Neural progenitor cell (in vitro differentiated cells): ENCODE measurements at regions not wholly inside any gene's neighbourhood (a gene's known extent, or its start where the extent isn't known, plus 50 kb on each side); places are given as distances from the start of the nearest gene placed in this dataset.
A peak's percentile ranks its signal among the peaks of the same experiment; 100 is the strongest.

ENCODE experiments used
- DNase-seq: peaks from one replicate; pipeline ENCODE4 v3.0.0-alpha.2; 2016; ENCODE audit warnings: low spot score
- H2AFZ ChIP-seq: fragments of 200-600 bp; sonication (generic); replicated peaks from 2 replicates; pipeline ENCODE4 v1.6.1; 2016; ENCODE audit warnings: antibody characterized with exemption
- H3F3A ChIP-seq: fragments of 200-600 bp; sonication (generic); 2 replicates; pipeline ENCODE4 v1.6.1; 2016; ENCODE audit warnings: antibody characterized with exemption, low read depth
- H3K27ac ChIP-seq: fragments of 200-600 bp; sonication (generic); 2 replicates; pipeline ENCODE4 v1.5.1; 2016; ENCODE audit warnings: mild to moderate bottlenecking
- H3K27me3 ChIP-seq: fragments of 200-600 bp; sonication (generic); 2 replicates; pipeline ENCODE4 v1.6.1; 2016; ENCODE audit warnings: mild to moderate bottlenecking, moderate library complexity
- H3K36me3 ChIP-seq: fragments of 200-600 bp; sonication (generic); 2 replicates; pipeline ENCODE4 v1.5.1; 2016
- H3K4me1 ChIP-seq: fragments of 200-600 bp; sonication (generic); 2 replicates; pipeline ENCODE4 v1.6.1; 2016; ENCODE audit warnings: mixed run types
- H3K4me2 ChIP-seq: fragments of 200-600 bp; sonication (generic); 2 replicates; pipeline ENCODE4 v1.6.1; 2016
- H3K4me3 ChIP-seq: fragments of 200-600 bp; sonication (generic); 2 replicates; pipeline ENCODE4 v1.5.1; 2016
- H3K79me2 ChIP-seq: fragments of 200-600 bp; sonication (generic); 2 replicates; pipeline ENCODE4 v1.6.1; 2016; ENCODE audit warnings: low read depth
- H3K9ac ChIP-seq: fragments of 200-600 bp; sonication (generic); 2 replicates; pipeline ENCODE4 v1.6.1; 2016
- H3K9me3 ChIP-seq: fragments of 200-600 bp; sonication (generic); 2 replicates; pipeline ENCODE4 v1.5.1; 2016; ENCODE audit warnings: low read depth
- H4K20me1 ChIP-seq: fragments of 200-600 bp; sonication (generic); 2 replicates; pipeline ENCODE4 v1.6.1; 2016; ENCODE audit warnings: low read depth
- H3K27ac Mint-ChIP-seq: 3 replicates; pipeline ENCODE4 v1.8.0; 2021; ENCODE audit warnings: mixed read lengths
- H3K27me3 Mint-ChIP-seq: 2 replicates; pipeline ENCODE4 v1.8.0; 2022; ENCODE audit warnings: low read depth, mild to moderate bottlenecking, inconsistent platforms, moderate library complexity, mixed read lengths; ENCODE audit not compliant: insufficient read depth
- H3K36me3 Mint-ChIP-seq: 3 replicates; pipeline ENCODE4 v1.8.0; 2021; ENCODE audit warnings: mixed read lengths
- H3K4me1 Mint-ChIP-seq: 3 replicates; pipeline ENCODE4 v1.8.0; 2021; ENCODE audit warnings: mixed read lengths
- H3K4me3 Mint-ChIP-seq: 3 replicates; pipeline ENCODE4 v1.8.0; 2021; ENCODE audit warnings: mild to moderate bottlenecking, moderate library complexity, mixed read lengths
- H3K9me3 Mint-ChIP-seq: 3 replicates; pipeline ENCODE4 v1.8.0; 2020; ENCODE audit warnings: mixed read lengths
- EZH2 ChIP-seq: fragments of 200-600 bp; sonication (generic); IDR thresholded peaks from 2 replicates; pipeline ENCODE4 v1.6.1; 2017; ENCODE audit warnings: antibody characterized with exemption, mild to moderate bottlenecking, moderate library complexity
- EZH2phosphoT487 ChIP-seq: fragments of 200-600 bp; sonication (generic); IDR thresholded peaks from 2 replicates; pipeline ENCODE4 v1.6.1; 2017; ENCODE audit warnings: antibody characterized with exemption
- TF ChIP-seq, protein P1 (sequence below): fragments of 200-600 bp; sonication (generic); IDR thresholded peaks from 2 replicates; pipeline ENCODE4 v1.5.1; 2017; ENCODE audit warnings: antibody characterized with exemption, mild to moderate bottlenecking

GRCh38 chr13:78832461-78832860 is 173.5 kb upstream of the OBI1 start:
- Histone ChIP-seq H2AFZ (no peak overlapping the region), H3K79me2 (no peaks in the 10 kb centered on the region), H3K27ac (no peak overlapping the region), H3K9ac (no peak overlapping the region), H3K4me1 (no peaks in the 10 kb centered on the region), H4K20me1 (no peaks in the 10 kb centered on the region), H3K4me3 (no peak overlapping the region), H3K36me3 (no peaks in the 10 kb centered on the region), H3K4me2 (no peak overlapping the region), H3K27me3 (no peaks in the 10 kb centered on the region), H3F3A (no peaks in the 10 kb centered on the region), H3K9me3 (no peaks in the 10 kb centered on the region)
- Mint-ChIP-seq H3K36me3 (no peaks in the 10 kb centered on the region), H3K4me3 (no peak overlapping the region), H3K27ac (no peak overlapping the region), H3K27me3 (no peaks in the 10 kb centered on the region), H3K9me3 (no peaks in the 10 kb centered on the region), H3K4me1 (peaks cover 9% of the 10 kb centered on the region)
- DNase-seq: no peak
- TF ChIP-seq EZH2phosphoT487: no peak
- no peak for TF ChIP-seq EZH2

DNA sequence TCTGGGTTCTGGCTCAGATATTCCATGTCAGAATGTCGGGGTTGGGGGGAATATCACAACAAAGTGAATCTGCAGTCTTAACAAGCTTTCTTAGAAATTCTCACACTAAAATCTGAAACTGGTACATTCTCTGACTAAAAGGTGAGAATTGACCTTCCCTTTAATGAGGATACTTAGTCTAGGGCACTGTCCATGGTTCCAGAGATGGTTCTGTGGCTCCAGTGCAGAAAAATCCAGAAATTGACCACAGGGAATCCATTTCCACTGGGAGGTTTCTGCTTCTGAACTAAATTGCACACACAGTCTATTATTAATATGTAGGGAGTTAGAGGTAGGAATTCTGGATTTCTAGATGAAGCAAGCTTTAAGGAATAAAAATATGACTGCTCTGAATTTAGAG is 171.6 kb upstream of the OBI1 start:
- Mint-ChIP-seq H3K9me3 (no peaks in the 10 kb centered on the region), H3K4me1 (peaks cover 9% of the 10 kb centered on the region), H3K27me3 (no peaks in the 10 kb centered on the region), H3K4me3 (no peak overlapping the region), H3K36me3 (no peaks in the 10 kb centered on the region), H3K27ac (no peak overlapping the region)
- no peaks in the 10 kb centered on the region for H4K20me1 ChIP-seq
- H3K4me2 ChIP-seq: no peak overlapping the region
- no peaks in the 10 kb centered on the region for H3K27me3 ChIP-seq
- H3K79me2 ChIP-seq: no peaks in the 10 kb centered on the region
- H3K9ac ChIP-seq: no peak overlapping the region
- no peak overlapping the region for H2AFZ ChIP-seq
- no peak overlapping the region for H3K4me3 ChIP-seq
- H3K9me3 ChIP-seq: no peaks in the 10 kb centered on the region
- no peaks in the 10 kb centered on the region for H3F3A ChIP-seq
- TF ChIP-seq EZH2: no peak
- TF ChIP-seq, protein P1, sequence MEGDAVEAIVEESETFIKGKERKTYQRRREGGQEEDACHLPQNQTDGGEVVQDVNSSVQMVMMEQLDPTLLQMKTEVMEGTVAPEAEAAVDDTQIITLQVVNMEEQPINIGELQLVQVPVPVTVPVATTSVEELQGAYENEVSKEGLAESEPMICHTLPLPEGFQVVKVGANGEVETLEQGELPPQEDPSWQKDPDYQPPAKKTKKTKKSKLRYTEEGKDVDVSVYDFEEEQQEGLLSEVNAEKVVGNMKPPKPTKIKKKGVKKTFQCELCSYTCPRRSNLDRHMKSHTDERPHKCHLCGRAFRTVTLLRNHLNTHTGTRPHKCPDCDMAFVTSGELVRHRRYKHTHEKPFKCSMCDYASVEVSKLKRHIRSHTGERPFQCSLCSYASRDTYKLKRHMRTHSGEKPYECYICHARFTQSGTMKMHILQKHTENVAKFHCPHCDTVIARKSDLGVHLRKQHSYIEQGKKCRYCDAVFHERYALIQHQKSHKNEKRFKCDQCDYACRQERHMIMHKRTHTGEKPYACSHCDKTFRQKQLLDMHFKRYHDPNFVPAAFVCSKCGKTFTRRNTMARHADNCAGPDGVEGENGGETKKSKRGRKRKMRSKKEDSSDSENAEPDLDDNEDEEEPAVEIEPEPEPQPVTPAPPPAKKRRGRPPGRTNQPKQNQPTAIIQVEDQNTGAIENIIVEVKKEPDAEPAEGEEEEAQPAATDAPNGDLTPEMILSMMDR: no peak
- no peak for TF ChIP-seq EZH2phosphoT487
- no peak for DNase-seq
- H3K4me1 ChIP-seq: no peaks in the 10 kb centered on the region
- no peak overlapping the region for H3K27ac ChIP-seq
- H3K36me3 ChIP-seq: no peaks in the 10 kb centered on the region

DNA sequence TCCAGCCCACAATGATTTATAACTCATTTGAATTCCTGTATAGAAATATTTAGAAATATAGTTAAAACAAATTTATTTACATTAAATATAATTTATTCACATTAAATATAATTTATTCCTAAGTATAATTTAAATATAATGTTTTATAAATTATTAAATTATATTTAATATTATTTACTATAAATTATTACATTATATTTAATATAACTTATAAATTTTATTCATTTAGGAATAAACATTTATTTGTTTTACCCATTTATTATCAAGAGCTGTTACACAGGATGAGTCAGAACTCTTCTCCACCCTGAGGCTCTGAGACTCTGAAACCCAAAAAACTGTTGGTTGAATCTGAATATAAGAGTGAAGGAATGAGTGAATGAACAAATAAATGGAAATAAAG is 170.9 kb upstream of the OBI1 start:
- Histone ChIP-seq H3K4me1 (no peaks in the 10 kb centered on the region), H3F3A (no peaks in the 10 kb centered on the region), H2AFZ (no peak overlapping the region), H3K79me2 (no peaks in the 10 kb centered on the region), H3K4me3 (no peak overlapping the region), H3K9ac (no peak overlapping the region), H3K4me2 (no peak overlapping the region), H4K20me1 (no peaks in the 10 kb centered on the region), H3K27me3 (no peaks in the 10 kb centered on the region), H3K9me3 (no peaks in the 10 kb centered on the region), H3K27ac (no peak overlapping the region), H3K36me3 (no peaks in the 10 kb centered on the region)
- Mint-ChIP-seq H3K4me3 (no peak overlapping the region), H3K27me3 (no peaks in the 10 kb centered on the region), H3K27ac (no peak overlapping the region), H3K4me1 (peaks cover 9% of the 10 kb centered on the region), H3K36me3 (no peaks in the 10 kb centered on the region), H3K9me3 (no peaks in the 10 kb centered on the region)
- no peak for DNase-seq
- TF ChIP-seq, protein P1: no peak
- no peak for TF ChIP-seq EZH2
- TF ChIP-seq EZH2phosphoT487: no peak

GRCh38 chr13:78827471-78827870 is 168.5 kb upstream of the OBI1 start:
- no peaks in the 10 kb centered on the region for H3K36me3 ChIP-seq
- Mint-ChIP-seq H3K9me3 (no peaks in the 10 kb centered on the region), H3K27me3 (no peaks in the 10 kb centered on the region), H3K36me3 (no peaks in the 10 kb centered on the region), H3K4me3 (no peak overlapping the region), H3K27ac (no peak overlapping the region), H3K4me1 (no peaks in the 10 kb centered on the region)
- H3K9ac ChIP-seq: no peak overlapping the region
- H4K20me1 ChIP-seq: no peaks in the 10 kb centered on the region
- H3K27me3 ChIP-seq: no peaks in the 10 kb centered on the region
- TF ChIP-seq, protein P1: no peak
- TF ChIP-seq EZH2phosphoT487: no peak
- TF ChIP-seq EZH2: no peak
- no peaks in the 10 kb centered on the region for H3K79me2 ChIP-seq
- H2AFZ ChIP-seq: peak overlapping the region; percentile 93
- no peaks in the 10 kb centered on the region for H3F3A ChIP-seq
- H3K4me3 ChIP-seq: no peak overlapping the region
- no peaks in the 10 kb centered on the region for H3K9me3 ChIP-seq
- H3K27ac ChIP-seq: no peak overlapping the region
- no peaks in the 10 kb centered on the region for H3K4me1 ChIP-seq
- H3K4me2 ChIP-seq: no peak overlapping the region
- peak; percentile 28 for DNase-seq
